ENCODE measurements at regions not wholly inside any gene's neighbourhood (a gene's known extent, or its start where the extent isn't known, plus 50 kb on each side); places are given as distances from the start of the nearest gene placed in this dataset.

GRCh38 chr1:11406845-11407244 lies 72.1 kb upstream of the DISP3 start:
- Histone ChIP-seq H3K4me3 (no peak overlapping the region), H3K4me1 (no peaks in the 10 kb centered on the region), H3K27ac (no peak overlapping the region), H3K27me3 (peaks cover 0 to 11% (median 0%) of the 10 kb centered on the region in 3 donors), H3K9me3 (no peaks in the 10 kb centered on the region), H3K36me3 (no peaks in the 10 kb centered on the region)
- in situ Hi-C loops (cut with MboI; ENCODE audit: low sequenced_read_pairs in 4 of 4), result no loop called here
- TF ChIP-seq CTCF (IDR thresholded peaks at IDR 0.05 in 4 of 5, conservative IDR thresholded peaks at IDR 0.05 in 1 of 5) (no peak), POLR2A (IDR thresholded peaks at IDR 0.05) (no peak)
- ATAC-seq (no peak), DNase-seq (no peak)
- intact Hi-C loops (cut with DNase I; ENCODE audit: low total_unique reads), result no loop called here

- Histone ChIP-seq H3K9me3 (no peaks in the 10 kb centered on the region), H3K36me3 (no peaks in the 10 kb centered on the region), H3K27ac (no peak overlapping the region), H3K4me3 (no peak overlapping the region), H3K4me1 (no peaks in the 10 kb centered on the region), H3K27me3 (peaks cover 0 to 11% (median 0%) of the 10 kb centered on the region in 3 donors)
- ATAC-seq (no peak), DNase-seq (no peak)
- TF ChIP-seq CTCF (IDR thresholded peaks at IDR 0.05 in 4 of 5, conservative IDR thresholded peaks at IDR 0.05 in 1 of 5), result no peak
- TF ChIP-seq POLR2A (IDR thresholded peaks at IDR 0.05), result no peak
- intact Hi-C loops (cut with DNase I; ENCODE audit: low total_unique reads), result no loop called here
- in situ Hi-C loops (cut with MboI; ENCODE audit: low sequenced_read_pairs in 4 of 4), result no loop called here
These were observed 71.5 kb upstream of the DISP3 start for GRCh38 chr1:11407301-11407994.

- intact Hi-C loops (cut with DNase I; ENCODE audit: low total_unique reads) (no loop called here), in situ Hi-C loops (cut with MboI; ENCODE audit: low sequenced_read_pairs in 4 of 4) (no loop called here)
- DNase-seq, result no peak
- H3K27ac ChIP-seq, result no peak overlapping the region
- TF ChIP-seq POLR2A (IDR thresholded peaks at IDR 0.05) (no peak), CTCF (IDR thresholded peaks at IDR 0.05 in 4 of 5, conservative IDR thresholded peaks at IDR 0.05 in 1 of 5) (no peak)
- H3K27me3 ChIP-seq, result peaks cover 18 to 19% (median 18%) of the 10 kb centered on the region in 3 donors
- no peaks in the 10 kb centered on the region for H3K4me1 ChIP-seq
- H3K4me3 ChIP-seq, result no peak overlapping the region
- H3K9me3 ChIP-seq, result no peaks in the 10 kb centered on the region
- H3K36me3 ChIP-seq, result no peaks in the 10 kb centered on the region
- no peak for ATAC-seq
These were observed 66.8 kb upstream of the DISP3 start for GRCh38 chr1:11412141-11412540.

GRCh38 chr1:11413986-11414391 lies 65.0 kb upstream of the DISP3 start:
- Histone ChIP-seq H3K9me3 (no peaks in the 10 kb centered on the region), H3K36me3 (no peaks in the 10 kb centered on the region), H3K4me1 (no peaks in the 10 kb centered on the region), H3K27me3 (peaks cover 20 to 23% (median 21%) of the 10 kb centered on the region in 3 donors), H3K4me3 (no peak overlapping the region), H3K27ac (no peak overlapping the region)
- in situ Hi-C loops (cut with MboI; ENCODE audit: low sequenced_read_pairs in 4 of 4), result no loop called here
- intact Hi-C loops (cut with DNase I; ENCODE audit: low total_unique reads), result no loop called here
- TF ChIP-seq CTCF (IDR thresholded peaks at IDR 0.05 in 4 of 5, conservative IDR thresholded peaks at IDR 0.05 in 1 of 5) (no peak), POLR2A (IDR thresholded peaks at IDR 0.05) (no peak)
- ATAC-seq (no peak), DNase-seq (no peak)
